ENCODE measurements at regions not wholly inside any gene's neighbourhood (a gene's known extent, or its start where the extent isn't known, plus 50 kb on each side); places are given as distances from the start of the nearest gene placed in this dataset.

- no peak for DNase-seq
These were observed 82.0 kb upstream of the WWC1 start for GRCh38 chr5:168209244-168209995.

- DNase-seq, result no peak
These were observed 81.4 kb upstream of the WWC1 start for GRCh38 chr5:168209997-168210396.

GRCh38 chr5:168211245-168211644 is 80.2 kb upstream of the WWC1 start:
- no peak for DNase-seq

- no peak for DNase-seq
These were observed 79.5 kb upstream of the WWC1 start for GRCh38 chr5:168211936-168212335.

GRCh38 chr5:168214071-168214470 is 77.4 kb upstream of the WWC1 start:
- no peak for DNase-seq

GRCh38 chr5:168214886-168215285 is 76.6 kb upstream of the WWC1 start:
- DNase-seq, result no peak

- DNase-seq, result no peak
These were observed 75.8 kb upstream of the WWC1 start for GRCh38 chr5:168215646-168216045.

GRCh38 chr5:168216989-168217388 is 74.5 kb upstream of the WWC1 start:
- DNase-seq, result no peak

GRCh38 chr5:168217497-168217896 is 73.9 kb upstream of the WWC1 start:
- no peak for DNase-seq

- no peak for DNase-seq
These were observed 72.7 kb upstream of the WWC1 start for GRCh38 chr5:168218746-168219145.

- DNase-seq, result peak; percentile 5 to 33
These were observed 71.7 kb upstream of the WWC1 start for GRCh38 chr5:168219515-168220410.

- no peak for DNase-seq
These were observed 67.4 kb upstream of the WWC1 start for GRCh38 chr5:168224085-168224484.

- no peak for DNase-seq
These were observed 65.4 kb upstream of the WWC1 start for GRCh38 chr5:168226012-168226411.

- DNase-seq, result no peak
These were observed 64.4 kb upstream of the WWC1 start for GRCh38 chr5:168227001-168227400.

GRCh38 chr5:168227973-168228615 is 63.4 kb upstream of the WWC1 start:
- no peak for DNase-seq

- no peak for DNase-seq
These were observed 62.8 kb upstream of the WWC1 start for GRCh38 chr5:168228668-168229067.

- no peak for DNase-seq
These were observed 57.3 kb upstream of the WWC1 start for GRCh38 chr5:168234133-168234532.

GRCh38 chr5:168238463-168238862 is 53.0 kb upstream of the WWC1 start:
- no peak for DNase-seq

- DNase-seq, result no peak
These were observed 52.1 kb upstream of the WWC1 start for GRCh38 chr5:168239325-168239724.
